GM18519 (cell line): ENCODE measurements at regions not wholly inside any gene's neighbourhood (a gene's known extent, or its start where the extent isn't known, plus 50 kb on each side); places are given as distances from the start of the nearest gene placed in this dataset.

Experiments used
- ATAC-seq: cut with Tn5 transposase; IDR thresholded peaks from one replicate; pipeline ENCODE4 v1.9.1; 2021; ENCODE audit warnings: mild to moderate bottlenecking, moderate library complexity; ENCODE audit not compliant: unreplicated experiment, low FRiP score

GRCh38 chr11:116281173-116282160 lies 491.3 kb downstream of the BUD13 start:
- no peak for ATAC-seq

- ATAC-seq = no peak
These were observed 493.3 kb downstream of the BUD13 start for GRCh38 chr11:116279511-116279910.

GRCh38 chr11:116278076-116278475 lies 494.7 kb downstream of the BUD13 start:
- ATAC-seq = no peak

GRCh38 chr11:116276051-116277044 lies 496.4 kb downstream of the BUD13 start:
- no peak for ATAC-seq

GRCh38 chr11:116275635-116276034 lies 497.2 kb downstream of the BUD13 start:
- no peak for ATAC-seq

- no peak for ATAC-seq
These were observed 498.3 kb downstream of the BUD13 start for GRCh38 chr11:116274521-116274920.

- no peak for ATAC-seq
These were observed 500.5 kb downstream of the BUD13 start for GRCh38 chr11:116272181-116272789.

- ATAC-seq = no peak
These were observed 501.3 kb downstream of the BUD13 start for GRCh38 chr11:116271479-116271878.

- ATAC-seq = no peak
These were observed 505.6 kb downstream of the BUD13 start for GRCh38 chr11:116267146-116267545.

- ATAC-seq = no peak
These were observed 509.0 kb downstream of the BUD13 start for GRCh38 chr11:116263770-116264169.

- ATAC-seq = no peak
These were observed 509.8 kb downstream of the BUD13 start for GRCh38 chr11:116263019-116263418.

GRCh38 chr11:116262370-116262769 lies 510.4 kb downstream of the BUD13 start:
- ATAC-seq = no peak

- ATAC-seq = no peak
These were observed 511.2 kb downstream of the BUD13 start for GRCh38 chr11:116261606-116262005.

GRCh38 chr11:116258821-116259220 lies 514.0 kb downstream of the BUD13 start:
- ATAC-seq = no peak

- ATAC-seq = no peak
These were observed 514.9 kb downstream of the BUD13 start for GRCh38 chr11:116257883-116258282.

GRCh38 chr11:116257092-116257491 lies 515.7 kb downstream of the BUD13 start:
- no peak for ATAC-seq

GRCh38 chr11:116256215-116256614 lies 516.6 kb downstream of the BUD13 start:
- ATAC-seq = no peak

- ATAC-seq = no peak
These were observed 517.4 kb downstream of the BUD13 start for GRCh38 chr11:116255321-116255953.

GRCh38 chr11:116250155-116250554 lies 522.6 kb downstream of the BUD13 start:
- no peak for ATAC-seq

- no peak for ATAC-seq
These were observed 523.2 kb downstream of the BUD13 start for GRCh38 chr11:116249561-116249960.
